ENCODE measurements at regions not wholly inside any gene's neighbourhood (a gene's known extent, or its start where the extent isn't known, plus 50 kb on each side); places are given as distances from the start of the nearest gene placed in this dataset.

- DNase-seq: no peak
- H3K4me3 ChIP-seq: no peak overlapping the region
- H3K9me3 ChIP-seq: no peaks in the 10 kb centered on the region
- no peaks in the 10 kb centered on the region for H3K36me3 ChIP-seq
- H3K27me3 ChIP-seq: no peaks in the 10 kb centered on the region
Observed at GRCh38 chr7:109956916-109957315, 1134.0 kb upstream of the LRRN3 start.

GRCh38 chr7:109963741-109964140, 1127.2 kb upstream of the LRRN3 start:
- H3K4me3 ChIP-seq: no peak overlapping the region
- H3K27me3 ChIP-seq: no peaks in the 10 kb centered on the region

GRCh38 chr7:109964780-109965179, 1126.1 kb upstream of the LRRN3 start:
- DNase-seq: peak; percentile 3

More at GRCh38 chr7:109963741-109964140, 1127.2 kb upstream of the LRRN3 start:
- Histone ChIP-seq H3K36me3 (no peaks in the 10 kb centered on the region), H3K9me3 (no peaks in the 10 kb centered on the region)
- no peak for DNase-seq

GRCh38 chr7:109967406-109967805, 1123.5 kb upstream of the LRRN3 start:
- Histone ChIP-seq H3K4me3 (no peak overlapping the region), H3K27me3 (no peaks in the 10 kb centered on the region)

More at GRCh38 chr7:109964780-109965179, 1126.1 kb upstream of the LRRN3 start:
- Histone ChIP-seq H3K4me3 (no peak overlapping the region), H3K36me3 (no peaks in the 10 kb centered on the region), H3K27me3 (no peaks in the 10 kb centered on the region), H3K9me3 (no peaks in the 10 kb centered on the region)

GRCh38 chr7:109983618-109984017, 1107.3 kb upstream of the LRRN3 start:
- DNase-seq: no peak
- H3K4me3 ChIP-seq: no peak overlapping the region
- no peaks in the 10 kb centered on the region for H3K36me3 ChIP-seq
- no peaks in the 10 kb centered on the region for H3K27me3 ChIP-seq
- H3K9me3 ChIP-seq: no peaks in the 10 kb centered on the region

More at GRCh38 chr7:109967406-109967805, 1123.5 kb upstream of the LRRN3 start:
- no peaks in the 10 kb centered on the region for H3K9me3 ChIP-seq
- no peaks in the 10 kb centered on the region for H3K36me3 ChIP-seq
- no peak for DNase-seq

- H3K36me3 ChIP-seq: no peaks in the 10 kb centered on the region
- H3K9me3 ChIP-seq: no peaks in the 10 kb centered on the region
- no peak overlapping the region for H3K4me3 ChIP-seq
- DNase-seq: no peak
- H3K27me3 ChIP-seq: no peaks in the 10 kb centered on the region
Observed at GRCh38 chr7:109984729-109985128, 1106.2 kb upstream of the LRRN3 start.

- Histone ChIP-seq H3K27me3 (no peaks in the 10 kb centered on the region), H3K9me3 (no peaks in the 10 kb centered on the region), H3K36me3 (no peaks in the 10 kb centered on the region), H3K4me3 (no peak overlapping the region)
- no peak for DNase-seq
Observed at GRCh38 chr7:109986701-109987100, 1104.2 kb upstream of the LRRN3 start.

GRCh38 chr7:109996411-109996810, 1094.5 kb upstream of the LRRN3 start:
- Histone ChIP-seq H3K9me3 (no peaks in the 10 kb centered on the region), H3K4me3 (no peak overlapping the region), H3K36me3 (no peaks in the 10 kb centered on the region), H3K27me3 (no peaks in the 10 kb centered on the region)
- no peak for DNase-seq

- no peak overlapping the region for H3K4me3 ChIP-seq
- H3K36me3 ChIP-seq: no peaks in the 10 kb centered on the region
- H3K27me3 ChIP-seq: no peaks in the 10 kb centered on the region
- DNase-seq: no peak
- no peaks in the 10 kb centered on the region for H3K9me3 ChIP-seq
Observed at GRCh38 chr7:109996927-109997326, 1094.0 kb upstream of the LRRN3 start.

- no peak for DNase-seq
- no peak overlapping the region for H3K4me3 ChIP-seq
- no peaks in the 10 kb centered on the region for H3K27me3 ChIP-seq
- H3K9me3 ChIP-seq: no peaks in the 10 kb centered on the region
- no peaks in the 10 kb centered on the region for H3K36me3 ChIP-seq
Observed at GRCh38 chr7:109997837-109998236, 1093.1 kb upstream of the LRRN3 start.

- DNase-seq: no peak
- no peaks in the 10 kb centered on the region for H3K27me3 ChIP-seq
- no peak overlapping the region for H3K4me3 ChIP-seq
- no peaks in the 10 kb centered on the region for H3K9me3 ChIP-seq
- no peaks in the 10 kb centered on the region for H3K36me3 ChIP-seq
Observed at GRCh38 chr7:110001254-110001938, 1089.5 kb upstream of the LRRN3 start.

- DNase-seq: no peak
- H3K27me3 ChIP-seq: no peaks in the 10 kb centered on the region
- no peak overlapping the region for H3K4me3 ChIP-seq
- H3K36me3 ChIP-seq: no peaks in the 10 kb centered on the region
- H3K9me3 ChIP-seq: no peaks in the 10 kb centered on the region
Observed at GRCh38 chr7:110003827-110004226, 1087.1 kb upstream of the LRRN3 start.

GRCh38 chr7:110007320-110008063, 1083.4 kb upstream of the LRRN3 start:
- Histone ChIP-seq H3K36me3 (no peaks in the 10 kb centered on the region), H3K27me3 (no peaks in the 10 kb centered on the region), H3K4me3 (no peak overlapping the region), H3K9me3 (no peaks in the 10 kb centered on the region)
- no peak for DNase-seq

GRCh38 chr7:110010359-110010758, 1080.6 kb upstream of the LRRN3 start:
- H3K36me3 ChIP-seq: no peaks in the 10 kb centered on the region
- H3K4me3 ChIP-seq: no peak overlapping the region
- no peaks in the 10 kb centered on the region for H3K27me3 ChIP-seq
- no peak for DNase-seq
- no peaks in the 10 kb centered on the region for H3K9me3 ChIP-seq

GRCh38 chr7:110017405-110017804, 1073.5 kb upstream of the LRRN3 start:
- H3K4me3 ChIP-seq: no peak overlapping the region
- no peaks in the 10 kb centered on the region for H3K36me3 ChIP-seq
- H3K9me3 ChIP-seq: no peaks in the 10 kb centered on the region
- no peaks in the 10 kb centered on the region for H3K27me3 ChIP-seq
- no peak for DNase-seq

GRCh38 chr7:110027385-110027784, 1063.5 kb upstream of the LRRN3 start:
- Histone ChIP-seq H3K36me3 (no peaks in the 10 kb centered on the region), H3K9me3 (no peaks in the 10 kb centered on the region), H3K4me3 (no peak overlapping the region), H3K27me3 (no peaks in the 10 kb centered on the region)
- DNase-seq: no peak

GRCh38 chr7:110043519-110043918, 1047.4 kb upstream of the LRRN3 start:
- DNase-seq: no peak
- no peaks in the 10 kb centered on the region for H3K36me3 ChIP-seq
- H3K4me3 ChIP-seq: no peak overlapping the region
- H3K9me3 ChIP-seq: no peaks in the 10 kb centered on the region
- no peaks in the 10 kb centered on the region for H3K27me3 ChIP-seq

GRCh38 chr7:110050785-110051184, 1040.1 kb upstream of the LRRN3 start:
- Histone ChIP-seq H3K9me3 (no peaks in the 10 kb centered on the region), H3K27me3 (no peaks in the 10 kb centered on the region), H3K4me3 (no peak overlapping the region), H3K36me3 (no peaks in the 10 kb centered on the region)
- DNase-seq: no peak
